ENCODE measurements at regions not wholly inside any gene's neighbourhood (a gene's known extent, or its start where the extent isn't known, plus 50 kb on each side); places are given as distances from the start of the nearest gene placed in this dataset.

- no peak for TF ChIP-seq CTCF (conservative IDR thresholded peaks at IDR 0.05)
- TF ChIP-seq EZH2 (IDR thresholded peaks at IDR 0.05; ENCODE audit: low read depth) = no peak
These were observed 326.9 kb downstream of the SLITRK5 start for GRCh38 chr13:87998081-87998480.
